ENCODE measurements at regions not wholly inside any gene's neighbourhood (a gene's known extent, or its start where the extent isn't known, plus 50 kb on each side); places are given as distances from the start of the nearest gene placed in this dataset.
"Not testable (repeated sequence)": the region's sequence is repeated elsewhere in the genome, so short reads cannot be mapped to it uniquely, and the experiment has no call there.

DNA sequence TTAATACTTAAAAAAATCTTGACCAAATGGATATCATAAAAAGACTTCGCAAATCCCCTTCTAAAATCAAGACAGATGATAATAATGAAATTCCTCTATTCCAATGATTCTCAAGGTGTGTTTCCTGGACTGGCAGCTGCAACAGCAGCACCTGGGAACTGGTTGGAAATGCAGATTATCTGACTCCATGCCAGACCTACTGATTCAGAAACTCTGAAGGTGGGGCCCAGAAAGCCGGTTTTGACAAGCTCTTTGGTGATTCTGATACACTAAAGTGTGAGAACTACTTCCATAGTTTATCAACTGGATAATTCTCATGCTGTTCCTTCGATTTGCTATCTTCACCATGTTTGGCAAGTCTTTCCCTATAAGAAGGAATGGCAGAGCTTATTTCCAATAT, 252.1 kb downstream of the COL12A1 start:
- no peak for DNase-seq (ENCODE audit: low read depth)

DNA sequence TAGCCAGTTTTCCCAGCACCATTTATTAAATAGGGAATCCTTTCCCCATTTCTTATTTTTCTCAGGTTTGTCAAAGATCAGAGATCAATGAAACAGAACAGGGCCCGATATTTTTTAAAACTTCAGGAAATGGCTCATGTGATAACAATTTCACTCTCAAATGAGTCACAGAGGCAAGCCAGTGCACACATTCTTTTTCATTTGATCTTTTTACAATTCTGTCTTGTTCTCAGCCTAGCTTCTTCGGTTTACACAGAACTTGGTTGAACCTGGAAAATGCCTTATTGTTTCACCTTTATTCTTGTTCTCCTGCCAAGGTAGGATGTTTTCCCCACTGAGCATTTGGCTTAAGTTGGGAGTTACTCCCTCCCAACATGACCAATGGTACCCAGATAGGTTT, 258.9 kb downstream of the COL12A1 start:
- peak; percentile 70 for DNase-seq (ENCODE audit: low read depth)

DNA sequence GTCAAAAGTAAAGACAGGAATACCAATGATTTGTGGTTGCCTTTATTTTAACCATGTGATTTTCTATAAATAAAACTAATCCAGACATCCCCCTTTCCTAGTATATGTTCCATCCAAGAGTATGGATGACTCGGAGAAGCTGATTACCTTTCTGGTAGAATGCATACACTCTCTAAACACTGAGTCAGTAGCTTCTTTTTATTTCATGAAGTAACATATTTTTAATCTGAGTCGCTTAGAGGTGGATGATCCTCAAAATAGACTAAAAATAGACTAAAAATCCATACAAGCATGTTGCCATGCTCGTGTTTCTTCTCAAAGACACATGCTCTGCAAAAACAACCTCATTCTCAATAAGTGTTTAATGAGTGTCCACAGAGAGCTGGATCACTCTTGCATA, 263.7 kb downstream of the COL12A1 start:
- no peak for DNase-seq (ENCODE audit: low read depth)

DNA sequence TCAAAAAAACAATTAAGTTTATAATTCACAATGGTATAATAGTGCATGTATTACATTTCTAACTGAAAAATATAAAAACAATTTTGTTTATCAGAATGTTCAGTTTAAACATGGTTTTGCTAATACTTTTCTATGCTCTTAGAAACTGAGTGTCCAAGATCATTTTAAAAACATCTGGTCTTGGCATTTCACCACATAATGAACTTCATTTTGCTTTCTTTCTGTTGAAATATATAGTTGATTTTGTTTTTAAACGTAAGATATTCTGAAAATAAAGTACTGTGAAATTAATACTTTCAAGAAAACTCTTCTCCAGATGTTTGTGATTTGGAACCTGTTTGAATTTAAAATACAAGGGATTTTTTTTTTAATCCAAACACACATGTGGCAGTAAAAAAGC, 264.4 kb downstream of the COL12A1 start:
- no peak for DNase-seq (ENCODE audit: low read depth)

DNA sequence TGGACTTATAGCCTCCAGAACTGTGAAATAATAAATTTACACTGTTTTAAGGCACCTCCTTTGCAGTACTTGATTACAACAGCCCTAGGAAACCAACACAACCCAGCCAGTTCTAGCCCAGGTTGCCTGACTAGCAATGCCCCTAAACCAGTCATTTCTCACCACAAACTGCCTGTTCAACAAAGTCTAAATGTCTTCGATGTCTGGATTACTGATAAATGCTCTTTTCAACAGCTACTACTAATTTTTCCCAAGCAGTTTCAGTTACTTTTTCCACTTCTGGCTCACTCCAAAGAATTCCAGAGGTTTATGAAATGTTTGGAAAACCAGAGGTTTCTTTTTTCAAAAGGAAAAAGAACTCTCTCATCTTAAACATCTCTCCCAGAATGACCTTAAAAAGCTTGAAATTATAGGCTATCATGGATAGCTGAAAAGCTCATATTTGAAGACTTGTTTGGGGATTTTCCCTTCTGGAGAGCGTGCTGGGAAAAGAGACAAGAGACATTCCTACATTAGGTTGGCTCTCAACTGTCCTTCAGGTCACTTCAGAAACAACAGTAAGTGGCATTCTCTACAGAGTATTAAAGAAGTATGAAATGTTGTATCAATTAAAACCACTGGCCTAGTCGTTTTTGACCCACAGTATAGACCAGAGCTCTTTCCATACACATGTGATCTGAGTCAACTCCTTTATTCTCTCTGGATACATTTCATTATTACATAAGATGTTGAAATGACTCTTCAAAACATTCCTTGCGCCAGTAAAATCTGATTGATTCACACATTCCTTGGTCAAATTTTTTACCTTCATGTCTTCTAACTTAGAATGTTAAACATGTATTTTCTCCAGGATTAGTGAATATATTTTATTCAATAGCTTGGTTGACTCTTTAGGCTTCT, 265.9 kb downstream of the COL12A1 start:
- DNase-seq (ENCODE audit: low read depth) = no peak

DNA sequence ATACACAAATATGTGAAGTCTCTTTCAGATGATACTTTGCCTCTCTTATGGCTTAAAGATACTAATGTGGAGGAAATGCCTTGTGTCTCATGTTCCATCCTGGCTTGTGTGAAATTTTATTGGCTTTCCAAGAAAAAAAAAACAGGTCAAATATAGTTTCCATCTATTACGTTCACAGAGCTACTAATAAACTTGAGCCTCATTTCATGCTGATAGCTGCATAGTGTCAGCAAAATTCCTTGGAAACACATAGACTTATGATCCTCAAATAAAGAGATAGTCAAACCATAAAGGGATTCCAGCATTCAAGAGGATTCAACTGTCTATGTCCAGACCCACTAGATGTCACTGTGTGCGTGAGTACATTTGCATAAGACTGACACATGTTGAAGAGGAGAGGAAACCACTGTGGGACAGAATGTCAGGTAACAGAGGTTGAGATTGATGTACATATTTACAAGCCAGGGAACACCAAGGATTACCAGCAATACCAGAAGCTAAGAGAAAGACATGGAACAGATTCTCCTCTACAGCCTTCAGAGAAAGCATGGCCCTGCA, 266.6 kb downstream of the COL12A1 start:
- DNase-seq (ENCODE audit: low read depth) = peak; percentile 17

DNA sequence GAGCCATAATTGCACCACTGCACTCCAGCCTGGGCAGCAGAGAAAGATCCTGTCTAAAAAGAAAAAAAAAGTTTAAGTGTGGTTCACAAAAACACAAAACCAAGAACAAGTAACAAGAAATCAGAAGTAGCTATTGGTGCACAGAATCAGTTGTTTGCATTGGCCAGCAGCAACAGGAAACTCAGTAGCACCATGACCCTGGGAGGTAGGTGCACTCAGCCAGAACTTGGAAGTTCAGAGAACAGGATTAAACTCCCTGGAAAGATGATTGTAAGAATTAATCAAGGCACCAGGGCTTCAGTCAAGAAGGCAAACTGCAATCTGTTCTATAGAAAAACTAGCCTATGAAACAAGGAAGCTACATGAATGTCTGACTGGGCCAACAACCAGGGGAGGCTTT, 267.9 kb downstream of the COL12A1 start:
- peak; percentile 43 for DNase-seq (ENCODE audit: low read depth)

DNA sequence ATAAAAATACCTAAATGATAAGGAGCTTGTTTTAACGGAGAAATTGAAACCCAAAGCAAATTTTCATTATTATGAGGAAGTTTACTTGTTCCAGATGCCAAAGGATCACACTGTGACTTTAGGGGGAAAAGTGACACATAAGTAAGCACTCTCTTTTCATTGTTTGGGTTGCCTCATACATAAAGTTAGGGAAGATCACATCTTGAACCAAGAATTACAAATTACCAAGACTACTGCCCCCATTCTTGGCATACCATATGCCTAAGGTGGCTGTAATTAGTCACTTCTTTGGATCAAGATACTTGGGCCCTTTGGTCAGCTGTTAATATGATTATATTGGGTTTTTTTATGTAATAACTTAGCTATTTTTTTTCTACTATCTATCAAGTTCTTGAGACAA, 269.0 kb downstream of the COL12A1 start:
- DNase-seq (ENCODE audit: low read depth) = peak; percentile 37

DNA sequence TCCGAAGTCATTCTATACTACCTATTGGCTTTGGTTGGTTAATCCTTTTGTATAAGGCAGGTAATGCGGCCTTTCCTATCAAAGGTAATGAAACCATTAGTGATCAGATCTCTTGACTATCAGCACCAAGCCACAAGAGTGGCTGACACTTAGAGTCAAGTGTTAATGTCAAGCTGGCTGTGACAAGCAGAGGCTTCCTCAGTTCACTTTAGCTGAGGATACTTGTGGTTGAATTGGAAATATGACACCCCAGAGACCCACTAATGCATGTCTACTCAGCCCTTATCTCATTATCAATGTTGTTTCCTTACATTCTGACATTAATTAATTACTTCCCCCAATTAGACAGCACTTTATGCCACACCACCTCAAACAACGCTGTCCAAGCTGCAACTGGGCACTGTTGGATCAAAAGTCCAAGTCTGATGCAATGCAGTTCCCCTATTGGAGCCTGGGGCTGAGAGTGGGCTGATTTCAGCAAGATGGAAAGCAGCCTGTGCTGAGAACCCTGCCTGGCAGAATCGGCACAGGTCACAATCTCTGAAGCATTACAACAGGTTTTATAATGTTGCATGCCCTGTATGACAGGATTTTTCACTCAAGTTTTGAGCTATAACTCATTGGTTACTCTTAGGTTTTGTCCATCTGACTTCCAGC, 273.5 kb downstream of the COL12A1 start:
- DNase-seq (ENCODE audit: low read depth) = peak; percentile 28

DNA sequence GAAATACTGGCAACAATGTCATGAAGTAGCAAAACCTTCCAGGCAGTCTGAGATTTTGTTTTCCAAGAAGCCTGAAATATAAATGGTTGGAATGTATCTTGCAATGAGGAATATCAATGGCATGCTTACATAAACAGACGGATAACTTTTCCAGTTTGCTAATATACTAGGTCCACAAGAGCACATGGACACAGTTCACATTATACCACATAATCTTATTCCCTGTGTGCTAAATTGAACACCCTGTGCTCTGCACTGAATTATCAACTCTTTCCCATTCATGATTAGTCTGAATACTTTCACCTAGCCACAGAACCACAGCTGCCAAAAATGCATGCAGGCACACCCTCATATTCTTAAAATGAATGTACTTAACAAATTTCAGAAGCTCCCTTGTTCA, 274.3 kb downstream of the COL12A1 start:
- peak; percentile 9 for DNase-seq (ENCODE audit: low read depth)

DNA sequence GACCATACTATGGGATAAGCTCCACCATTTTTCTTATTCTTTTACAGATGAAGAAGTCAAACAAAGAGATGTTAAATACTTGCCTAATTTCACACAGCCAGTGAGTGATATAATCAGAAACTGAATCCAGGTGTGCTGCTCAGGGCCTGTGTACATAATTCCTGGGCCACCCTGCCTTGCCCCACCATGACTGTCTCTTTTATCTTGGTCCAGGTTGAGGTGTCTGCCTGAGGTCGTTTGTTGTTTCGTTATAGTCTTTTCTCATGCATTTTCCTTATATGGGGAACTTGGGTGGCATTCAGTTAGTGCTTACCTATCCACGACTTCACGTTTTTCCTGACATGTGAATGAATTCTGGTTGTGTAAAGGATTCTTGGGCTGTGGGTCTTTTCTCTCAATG, 277.6 kb downstream of the COL12A1 start:
- DNase-seq (ENCODE audit: low read depth) = no peak

DNA sequence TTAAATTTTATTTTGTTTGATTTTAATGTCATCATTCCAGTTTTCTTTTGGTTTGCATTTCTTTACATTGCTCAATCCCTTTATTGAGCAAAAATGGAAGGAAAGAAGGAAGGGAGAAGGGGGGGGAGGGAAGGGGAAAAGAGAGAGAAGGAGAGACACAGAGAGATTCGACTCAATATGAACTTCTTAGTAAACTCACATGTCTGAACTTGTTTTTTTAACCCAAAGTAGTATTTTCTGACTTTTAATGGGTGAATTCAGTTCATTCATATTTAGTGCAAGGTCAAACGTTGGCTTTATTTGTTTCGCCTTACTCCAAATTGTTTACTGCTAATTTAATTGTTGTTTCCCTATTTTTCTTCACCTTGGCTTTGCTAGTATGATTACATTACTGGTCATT, 278.6 kb downstream of the COL12A1 start:
- DNase-seq (ENCODE audit: low read depth) = no peak

DNA sequence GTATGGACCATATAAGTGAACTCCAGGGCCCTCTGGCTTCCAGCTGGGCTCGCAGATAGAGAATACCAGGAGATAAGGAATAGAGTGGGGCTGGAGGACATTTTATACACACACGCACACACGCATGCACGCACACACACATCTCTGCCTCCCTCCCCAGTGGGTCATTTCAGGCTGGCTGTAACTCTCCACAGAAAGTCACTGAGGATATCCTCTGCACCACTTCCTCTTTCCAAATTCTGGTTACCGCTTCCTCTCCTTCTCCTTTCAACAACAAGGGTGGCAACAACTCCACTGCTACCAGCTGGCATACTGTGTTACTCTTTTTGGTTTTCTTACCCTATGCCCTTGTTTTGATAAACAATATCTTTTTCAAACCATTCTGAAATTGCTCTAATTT, 280.2 kb downstream of the COL12A1 start:
- no peak for DNase-seq (ENCODE audit: low read depth)

DNA sequence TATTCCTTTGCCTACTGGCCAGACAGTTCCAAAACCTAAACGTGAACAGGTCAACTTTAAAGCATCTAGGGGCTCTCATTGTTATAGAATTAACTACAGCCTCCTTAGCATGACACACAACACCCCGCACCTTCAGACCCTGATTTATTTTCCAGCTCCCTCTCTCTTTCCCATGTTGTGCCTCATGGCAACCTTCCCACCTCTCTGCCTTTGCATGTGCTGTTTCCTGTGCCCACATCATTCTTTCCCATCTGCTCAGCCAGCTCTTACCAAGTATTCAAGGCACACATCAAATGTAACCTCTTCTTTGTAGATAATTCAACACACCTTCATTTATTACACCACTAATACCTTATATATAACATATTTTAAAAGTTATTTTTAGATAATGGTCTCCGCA, 291.0 kb downstream of the COL12A1 start:
- DNase-seq (ENCODE audit: low read depth) = no peak

DNA sequence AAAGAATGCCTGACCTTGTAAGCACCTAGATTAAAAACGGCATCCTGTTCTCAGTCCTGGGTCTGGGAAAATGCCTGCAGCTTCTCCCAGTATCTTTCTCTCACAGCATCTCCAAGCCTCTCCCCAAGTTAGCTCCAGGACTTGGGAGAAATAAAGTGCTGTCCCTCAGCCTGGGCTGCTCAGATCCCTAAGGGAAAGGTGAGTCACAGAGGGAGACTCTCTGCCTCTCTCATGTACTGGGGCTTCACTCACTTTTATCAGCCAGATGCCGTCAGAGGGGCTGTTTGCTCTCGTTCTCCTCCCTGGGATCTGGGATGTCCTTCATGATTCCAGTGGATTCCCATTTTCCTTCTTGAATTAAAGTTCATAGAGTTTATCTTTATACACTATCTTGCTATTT, 293.6 kb downstream of the COL12A1 start:
- no peak for DNase-seq (ENCODE audit: low read depth)

DNA sequence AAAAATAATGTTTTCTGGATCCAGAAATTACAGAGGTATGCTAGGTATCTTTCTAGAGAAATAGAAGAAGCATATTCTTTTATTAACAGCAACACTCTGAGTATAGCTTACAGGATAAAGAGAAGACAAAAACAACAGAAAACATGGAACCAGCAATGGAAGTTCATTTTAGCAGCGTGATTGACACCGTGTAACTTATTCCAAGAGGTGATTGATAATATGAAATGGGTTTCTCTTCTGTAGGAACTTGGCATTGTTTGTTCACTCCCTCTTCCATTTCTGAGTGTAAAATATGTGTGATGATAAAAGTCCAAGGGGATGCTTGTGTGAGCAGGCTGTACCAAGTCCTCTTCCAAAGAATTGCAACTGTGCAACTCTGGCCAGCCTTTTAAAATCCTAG, 303.0 kb downstream of the COL12A1 start:
- DNase-seq (ENCODE audit: low read depth) = no peak

DNA sequence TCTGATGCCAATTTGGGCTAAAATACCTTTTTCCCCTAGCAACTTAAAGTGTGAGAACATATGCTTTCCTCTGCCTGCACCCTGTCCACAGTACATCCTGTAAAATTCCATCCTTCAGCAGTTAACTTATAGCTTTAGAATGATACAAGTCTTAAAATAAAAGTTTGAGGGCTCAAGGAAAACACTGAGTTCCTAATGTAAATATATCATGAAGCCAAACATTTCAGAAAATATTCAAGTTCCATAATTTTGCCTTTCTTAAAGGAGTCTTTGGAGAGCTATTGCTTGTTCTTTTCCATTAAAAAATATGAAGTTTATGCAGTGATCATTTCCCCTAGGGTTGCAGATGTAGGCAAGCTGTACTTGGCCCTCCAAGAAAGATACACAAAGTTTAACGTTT, 303.8 kb downstream of the COL12A1 start:
- DNase-seq (ENCODE audit: low read depth) = no peak

DNA sequence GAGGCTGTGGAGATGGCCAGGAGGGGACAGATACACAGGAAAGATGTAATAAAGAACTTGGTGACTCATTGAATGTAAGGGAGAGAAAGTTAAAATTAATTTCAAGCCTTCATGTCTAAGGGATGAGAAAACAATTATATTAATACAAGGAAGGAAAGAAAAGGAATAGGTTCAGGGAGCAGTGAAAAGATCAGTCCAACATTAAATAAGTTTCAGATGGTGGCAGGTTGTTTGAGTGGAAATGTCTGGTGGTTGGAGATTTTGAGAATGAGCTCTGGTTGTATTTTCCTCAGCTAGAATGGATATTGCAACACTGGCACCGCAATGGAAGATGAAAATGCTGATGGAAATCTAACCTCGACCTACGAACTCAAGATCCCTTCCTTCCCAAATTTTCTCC, 304.3 kb downstream of the COL12A1 start:
- no peak for DNase-seq (ENCODE audit: low read depth)

DNA sequence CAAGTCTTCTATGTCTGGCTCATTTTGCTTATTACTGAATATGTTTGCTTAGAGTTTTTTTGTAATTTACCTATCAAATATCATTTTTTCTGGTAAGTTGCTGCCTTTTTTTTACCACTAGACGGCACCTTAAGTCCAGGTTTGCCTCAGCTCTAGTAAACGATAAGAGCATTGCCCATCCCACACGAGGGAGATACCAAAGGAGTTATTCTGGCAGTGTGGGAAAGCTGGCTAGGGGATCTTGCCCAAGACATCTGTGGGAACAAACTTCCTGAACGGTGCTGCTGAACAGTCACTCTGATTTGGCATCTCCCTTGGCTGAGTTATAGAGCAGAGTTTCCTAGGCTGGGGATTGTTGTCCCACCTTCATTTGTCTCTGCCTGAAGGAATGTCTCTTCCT, 306.4 kb downstream of the COL12A1 start:
- peak; percentile 6 for DNase-seq (ENCODE audit: low read depth)

DNA sequence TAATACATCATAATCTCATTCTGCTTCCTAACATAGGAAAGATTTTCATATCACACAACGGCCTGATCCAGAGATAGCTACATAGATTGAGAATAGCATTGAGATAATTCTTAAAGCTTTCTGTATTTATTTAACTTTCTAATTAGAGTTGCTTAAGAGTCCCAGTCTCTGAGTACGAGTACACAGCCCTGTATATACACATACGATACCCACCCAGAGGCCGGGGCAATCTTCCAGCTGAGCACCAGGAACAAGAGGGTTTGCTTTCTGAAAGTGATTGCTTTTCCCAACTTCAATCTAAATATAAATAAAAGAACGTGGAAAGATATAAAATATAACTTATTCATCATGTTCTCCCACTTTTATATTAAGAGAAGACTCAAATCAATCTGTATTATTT, 313.8 kb downstream of the COL12A1 start:
- no peak for DNase-seq (ENCODE audit: low read depth)

DNA sequence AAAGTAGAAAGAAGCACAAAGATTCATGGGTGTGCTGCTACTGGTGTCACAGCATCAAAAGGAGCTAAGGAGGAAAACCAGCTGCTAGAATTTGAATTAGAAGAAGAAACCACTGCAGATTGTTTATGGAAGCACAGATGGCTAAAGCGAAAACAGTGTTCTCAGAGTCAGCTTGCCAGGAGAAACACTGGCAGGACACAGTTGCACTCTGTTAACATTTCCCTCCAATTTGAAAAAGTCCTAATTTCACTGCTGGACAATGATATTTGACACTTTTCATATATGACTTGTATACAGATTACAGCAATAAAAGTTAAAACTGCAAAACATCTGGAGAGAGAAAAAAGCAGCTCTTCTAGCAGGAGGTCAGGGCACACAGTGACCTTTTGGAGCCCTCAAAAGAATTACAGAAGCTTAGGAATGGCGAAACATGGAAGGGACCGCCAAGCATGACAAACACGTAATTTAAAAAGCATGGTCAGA, 314.5 kb downstream of the COL12A1 start:
- no peak for DNase-seq (ENCODE audit: low read depth)

DNA sequence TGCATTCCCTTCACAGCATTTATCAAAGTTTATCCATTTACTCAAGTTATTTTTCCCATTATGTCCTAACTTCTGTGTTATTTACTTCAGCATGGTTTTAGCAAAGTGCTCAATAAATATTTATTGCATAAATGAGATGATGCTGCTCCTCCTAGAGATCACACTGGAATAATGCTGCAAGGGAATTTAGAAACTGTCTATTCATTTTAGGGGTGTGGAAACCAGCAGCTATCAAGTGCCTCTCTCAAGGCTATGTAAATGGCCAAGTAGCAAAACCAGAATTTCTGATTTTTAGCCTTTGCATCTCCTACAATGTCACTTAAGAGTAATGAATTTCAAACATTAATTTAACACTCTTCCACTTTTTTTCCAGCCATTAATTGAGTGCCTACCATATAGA, 316.2 kb downstream of the COL12A1 start:
- no peak for DNase-seq (ENCODE audit: low read depth)

DNA sequence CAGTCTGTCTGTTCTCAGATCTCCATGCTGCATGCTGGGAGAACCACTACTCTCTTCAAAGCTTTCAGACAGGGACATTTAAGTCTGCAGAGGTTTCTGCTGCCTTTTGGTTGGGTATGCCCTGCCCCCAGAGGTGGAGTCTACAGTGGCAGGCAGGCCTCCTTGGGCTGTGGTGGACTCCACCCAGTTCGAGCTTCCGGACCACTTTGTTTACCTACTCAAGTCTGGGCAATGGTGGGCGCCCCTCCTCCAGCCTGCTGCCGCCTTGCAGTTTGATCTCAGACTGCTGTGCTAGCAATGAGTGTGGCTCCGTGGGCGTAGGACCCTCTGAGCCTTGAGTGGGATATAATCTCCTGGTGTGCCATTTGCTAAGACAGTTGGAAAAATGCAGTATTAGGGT, 317.1 kb downstream of the COL12A1 start:
- DNase-seq (ENCODE audit: low read depth) = not testable (repeated sequence)
